GM18519 (cell line): ENCODE measurements at regions not wholly inside any gene's neighbourhood (a gene's known extent, or its start where the extent isn't known, plus 50 kb on each side); places are given as distances from the start of the nearest gene placed in this dataset.
"Not testable (repeated sequence)": the region's sequence is repeated elsewhere in the genome, so short reads cannot be mapped to it uniquely, and the experiment has no call there.

Source experiments
- ATAC-seq: cut with Tn5 transposase; IDR thresholded peaks from one replicate; pipeline ENCODE4 v1.9.1; 2021; ENCODE audit warnings: mild to moderate bottlenecking, moderate library complexity; ENCODE audit not compliant: unreplicated experiment, low FRiP score

GRCh38 chr5:51156838-51157237, 226.4 kb upstream of the ISL1 start:
- no peak for ATAC-seq

GRCh38 chr5:51159164-51159563, 224.1 kb upstream of the ISL1 start:
- ATAC-seq = no peak

GRCh38 chr5:51159606-51160005, 223.6 kb upstream of the ISL1 start:
- ATAC-seq = no peak

- no peak for ATAC-seq
Measured at GRCh38 chr5:51162245-51162644, 221.0 kb upstream of the ISL1 start.

DNA sequence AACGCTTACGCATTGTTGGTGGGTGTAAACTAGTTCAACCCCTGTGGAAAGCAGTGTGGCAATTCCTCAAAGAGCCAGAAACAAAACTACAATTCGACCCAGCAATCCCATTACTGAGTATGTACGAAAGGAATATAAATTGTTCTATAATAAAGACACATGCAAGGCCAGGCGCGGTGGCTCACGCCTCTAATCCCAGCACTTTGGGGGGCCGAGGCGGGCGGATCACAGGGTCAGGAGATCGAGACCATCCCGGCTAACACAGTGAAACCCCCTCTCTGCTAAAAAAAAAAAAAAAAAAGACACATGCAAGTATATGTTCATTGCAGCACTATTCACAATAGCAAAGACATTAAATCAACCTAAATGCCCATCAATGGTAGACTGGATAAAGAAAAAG, 217.6 kb upstream of the ISL1 start:
- not testable (repeated sequence) for ATAC-seq

DNA sequence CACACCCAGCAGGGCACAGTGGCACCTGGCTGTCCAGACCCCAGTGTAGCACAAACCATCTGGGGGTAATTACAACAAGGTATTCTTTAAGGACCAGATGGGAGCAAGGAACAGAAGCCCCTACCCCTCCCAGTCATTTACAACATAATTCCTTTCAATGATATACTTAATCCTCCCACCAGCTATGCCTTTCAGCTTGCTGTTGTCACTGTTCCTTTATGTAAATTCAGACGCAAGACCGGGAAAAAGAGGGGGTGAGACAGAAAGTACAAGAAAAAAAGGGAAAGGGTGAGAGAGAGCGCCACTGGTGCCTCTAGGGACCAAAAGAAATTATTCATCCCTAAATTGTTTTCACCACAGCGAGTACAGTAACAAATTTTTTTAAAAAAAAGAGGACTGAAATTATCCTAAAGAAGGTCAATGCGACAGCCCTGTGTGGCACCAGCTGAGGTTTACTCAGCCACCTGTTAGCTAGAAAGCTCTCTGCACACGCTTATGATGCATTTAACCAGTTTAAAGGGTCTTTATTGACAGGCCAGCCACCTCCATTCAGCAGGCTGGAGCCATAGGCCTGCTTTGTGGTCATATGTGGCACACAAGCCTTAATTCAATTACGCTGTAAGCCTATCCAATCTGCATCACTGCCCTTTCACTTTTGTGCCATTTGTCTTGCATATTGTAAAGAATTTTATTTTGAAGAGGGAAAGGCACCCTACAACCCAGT, 210.2 kb upstream of the ISL1 start:
- no peak for ATAC-seq

GRCh38 chr5:51181208-51181894, 201.9 kb upstream of the ISL1 start:
- no peak for ATAC-seq

DNA sequence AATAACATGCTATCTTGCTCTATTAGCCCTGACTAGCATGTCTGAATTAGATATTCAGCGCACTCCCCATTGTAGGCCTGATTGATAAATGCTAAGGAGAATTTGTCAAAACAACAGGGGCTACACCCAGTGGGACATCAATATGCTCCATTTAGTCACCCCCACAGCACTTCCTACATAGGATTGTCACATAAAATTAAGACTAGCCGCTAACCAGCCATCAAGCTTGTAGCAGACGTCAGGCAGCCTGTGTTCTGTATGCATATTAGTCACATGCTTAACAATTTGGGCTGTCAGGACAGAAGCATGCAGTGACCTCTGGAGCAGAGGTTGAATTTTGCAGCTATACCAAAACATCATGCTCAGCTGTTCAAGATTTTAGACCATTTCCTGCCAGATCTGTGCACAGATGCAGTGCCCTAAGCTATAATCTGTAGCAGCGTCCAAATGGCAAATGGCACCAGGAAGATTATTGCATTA, 197.4 kb upstream of the ISL1 start:
- no peak for ATAC-seq

GRCh38 chr5:51188001-51188591, 195.2 kb upstream of the ISL1 start:
- ATAC-seq = no peak

GRCh38 chr5:51194671-51195070, 188.6 kb upstream of the ISL1 start:
- no peak for ATAC-seq

- no peak for ATAC-seq
Measured at GRCh38 chr5:51201024-51201423, 182.2 kb upstream of the ISL1 start.

DNA sequence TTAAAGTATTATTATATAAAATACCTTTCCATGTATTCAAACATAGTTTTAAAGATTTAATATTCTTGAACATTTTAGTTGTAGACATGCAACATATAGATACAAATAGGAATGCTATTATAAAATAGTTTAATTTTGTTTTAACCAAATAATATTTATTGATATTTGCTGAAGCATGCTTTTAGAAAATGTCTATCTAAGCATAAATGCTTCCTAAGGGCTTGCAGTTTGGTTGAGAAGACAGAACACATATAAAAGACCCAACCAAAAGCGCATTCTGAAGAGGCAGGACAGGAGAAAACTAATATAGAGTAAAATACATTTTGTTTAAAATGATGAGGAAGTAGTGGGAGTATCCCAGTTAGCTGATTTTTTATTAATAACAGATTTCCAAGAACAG, 181.5 kb upstream of the ISL1 start:
- ATAC-seq = no peak

GRCh38 chr5:51202161-51202560, 181.1 kb upstream of the ISL1 start:
- no peak for ATAC-seq

GRCh38 chr5:51203598-51203997, 179.7 kb upstream of the ISL1 start:
- no peak for ATAC-seq

GRCh38 chr5:51208296-51208695, 175.0 kb upstream of the ISL1 start:
- no peak for ATAC-seq

GRCh38 chr5:51214746-51215145, 168.5 kb upstream of the ISL1 start:
- ATAC-seq = no peak

GRCh38 chr5:51225789-51226742, 157.2 kb upstream of the ISL1 start:
- ATAC-seq = no peak

- no peak for ATAC-seq
Measured at GRCh38 chr5:51227963-51228470, 155.2 kb upstream of the ISL1 start.

- no peak for ATAC-seq
Measured at GRCh38 chr5:51230336-51230735, 152.9 kb upstream of the ISL1 start.

GRCh38 chr5:51242456-51242855, 140.8 kb upstream of the ISL1 start:
- ATAC-seq = no peak
